HG02642 (cell line): ENCODE measurements at regions not wholly inside any gene's neighbourhood (a gene's known extent, or its start where the extent isn't known, plus 50 kb on each side); places are given as distances from the start of the nearest gene placed in this dataset.

ENCODE experiments used
- ATAC-seq: cut with Tn5 transposase; IDR thresholded peaks from one replicate; pipeline ENCODE4 v1.9.1; 2021; ENCODE audit warnings: mild to moderate bottlenecking; ENCODE audit not compliant: unreplicated experiment, poor library complexity

GRCh38 chrX:69028761-69029120, 136.5 kb downstream of the PJA1 start:
- peak; percentile 16 for ATAC-seq

- peak; percentile 82 for ATAC-seq
Observed at GRCh38 chrX:69028006-69028760, 137.1 kb downstream of the PJA1 start.

GRCh38 chrX:69027181-69028005, 137.9 kb downstream of the PJA1 start:
- peak; percentile 69 for ATAC-seq

GRCh38 chrX:69025802-69026301, 139.4 kb downstream of the PJA1 start:
- no peak for ATAC-seq

GRCh38 chrX:69024931-69025330, 140.3 kb downstream of the PJA1 start:
- ATAC-seq: no peak

- no peak for ATAC-seq
Observed at GRCh38 chrX:69024161-69024736, 141.0 kb downstream of the PJA1 start.

- no peak for ATAC-seq
Observed at GRCh38 chrX:69022430-69022829, 142.8 kb downstream of the PJA1 start.

GRCh38 chrX:69021141-69021960, 143.9 kb downstream of the PJA1 start:
- ATAC-seq: no peak

GRCh38 chrX:69020316-69020715, 144.9 kb downstream of the PJA1 start:
- no peak for ATAC-seq

- no peak for ATAC-seq
Observed at GRCh38 chrX:69019073-69019890, 146.0 kb downstream of the PJA1 start.

GRCh38 chrX:69018416-69019072, 146.7 kb downstream of the PJA1 start:
- no peak for ATAC-seq

- no peak for ATAC-seq
Observed at GRCh38 chrX:69016293-69016941, 148.8 kb downstream of the PJA1 start.

GRCh38 chrX:69015564-69016292, 149.5 kb downstream of the PJA1 start:
- no peak for ATAC-seq

GRCh38 chrX:69015156-69015555, 150.1 kb downstream of the PJA1 start:
- ATAC-seq: no peak

GRCh38 chrX:69014200-69014599, 151.1 kb downstream of the PJA1 start:
- ATAC-seq: no peak

- ATAC-seq: no peak
Observed at GRCh38 chrX:69010339-69010738, 154.9 kb downstream of the PJA1 start.

GRCh38 chrX:69000877-69001276, 164.4 kb downstream of the PJA1 start:
- no peak for ATAC-seq

- ATAC-seq: no peak
Observed at GRCh38 chrX:68999931-69000330, 165.3 kb downstream of the PJA1 start.
